ENCODE measurements at regions not wholly inside any gene's neighbourhood (a gene's known extent, or its start where the extent isn't known, plus 50 kb on each side); places are given as distances from the start of the nearest gene placed in this dataset.

GRCh38 chr2:76316691-76317090, 606.0 kb upstream of the GCFC2 start:
- H3K4me3 ChIP-seq (ENCODE audit: low read length) = no peak overlapping the region
- H3K27ac ChIP-seq (ENCODE audit: low read length) = no peak overlapping the region
- no peaks in the 10 kb centered on the region for H3K27me3 ChIP-seq (ENCODE audit: control insufficient read depth, insufficient read depth, low read length)
- peaks cover 5% of the 10 kb centered on the region for H3K4me1 ChIP-seq (ENCODE audit: control insufficient read depth, low read depth, low read length)
- H3K9me3 ChIP-seq (ENCODE audit: control insufficient read depth, low read depth, low read length) = no peaks in the 10 kb centered on the region
- H3K36me3 ChIP-seq (ENCODE audit: control insufficient read depth, low read depth, low read length) = no peaks in the 10 kb centered on the region
- no peak overlapping the region for H3K9ac ChIP-seq (ENCODE audit: low read length)

GRCh38 chr2:76314271-76315020, 603.7 kb upstream of the GCFC2 start:
- no peaks in the 10 kb centered on the region for H3K27me3 ChIP-seq (ENCODE audit: control insufficient read depth, insufficient read depth, low read length)
- no peak overlapping the region for H3K4me3 ChIP-seq (ENCODE audit: low read length)
- H3K27ac ChIP-seq (ENCODE audit: low read length) = no peak overlapping the region
- no peak overlapping the region for H3K9ac ChIP-seq (ENCODE audit: low read length)
- H3K4me1 ChIP-seq (ENCODE audit: control insufficient read depth, low read depth, low read length) = peaks cover 5% of the 10 kb centered on the region
- no peaks in the 10 kb centered on the region for H3K9me3 ChIP-seq (ENCODE audit: control insufficient read depth, low read depth, low read length)
- no peaks in the 10 kb centered on the region for H3K36me3 ChIP-seq (ENCODE audit: control insufficient read depth, low read depth, low read length)

DNA sequence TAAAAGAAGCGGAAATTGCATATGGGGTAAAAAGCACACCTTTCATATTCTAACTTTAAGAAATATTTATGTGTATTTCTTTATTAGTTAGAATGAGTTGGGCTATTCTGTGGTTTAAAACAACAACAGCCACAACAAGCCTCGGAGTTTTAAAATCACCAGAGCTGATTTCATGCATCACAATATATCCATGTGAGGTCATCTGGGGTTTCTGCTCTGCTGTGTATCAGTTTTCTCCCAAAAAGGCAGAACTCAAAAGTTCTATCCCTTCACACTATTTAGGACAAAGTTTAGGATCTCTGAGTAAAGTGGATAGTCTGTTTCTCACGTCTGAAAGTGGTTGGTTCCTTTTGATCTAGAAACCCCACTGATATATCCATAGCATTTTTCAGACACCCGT, 601.5 kb upstream of the GCFC2 start:
- H3K27me3 ChIP-seq (ENCODE audit: control insufficient read depth, insufficient read depth, low read length) = no peaks in the 10 kb centered on the region
- H3K27ac ChIP-seq (ENCODE audit: low read length) = no peak overlapping the region
- H3K9ac ChIP-seq (ENCODE audit: low read length) = no peak overlapping the region
- H3K36me3 ChIP-seq (ENCODE audit: control insufficient read depth, low read depth, low read length) = no peaks in the 10 kb centered on the region
- H3K4me1 ChIP-seq (ENCODE audit: control insufficient read depth, low read depth, low read length) = peaks cover 5% of the 10 kb centered on the region
- H3K4me3 ChIP-seq (ENCODE audit: low read length) = no peak overlapping the region
- H3K9me3 ChIP-seq (ENCODE audit: control insufficient read depth, low read depth, low read length) = no peaks in the 10 kb centered on the region

GRCh38 chr2:76311728-76312127, 601.0 kb upstream of the GCFC2 start:
- Histone ChIP-seq H3K27me3 (ENCODE audit: control insufficient read depth, insufficient read depth, low read length) (no peaks in the 10 kb centered on the region), H3K27ac (ENCODE audit: low read length) (no peak overlapping the region), H3K9me3 (ENCODE audit: control insufficient read depth, low read depth, low read length) (no peaks in the 10 kb centered on the region), H3K36me3 (ENCODE audit: control insufficient read depth, low read depth, low read length) (no peaks in the 10 kb centered on the region), H3K4me3 (ENCODE audit: low read length) (no peak overlapping the region), H3K4me1 (ENCODE audit: control insufficient read depth, low read depth, low read length) (peaks cover 5% of the 10 kb centered on the region), H3K9ac (ENCODE audit: low read length) (no peak overlapping the region)

- H3K9ac ChIP-seq (ENCODE audit: low read length) = no peak overlapping the region
- H3K27me3 ChIP-seq (ENCODE audit: control insufficient read depth, insufficient read depth, low read length) = no peaks in the 10 kb centered on the region
- H3K9me3 ChIP-seq (ENCODE audit: control insufficient read depth, low read depth, low read length) = no peaks in the 10 kb centered on the region
- no peaks in the 10 kb centered on the region for H3K36me3 ChIP-seq (ENCODE audit: control insufficient read depth, low read depth, low read length)
- H3K4me1 ChIP-seq (ENCODE audit: control insufficient read depth, low read depth, low read length) = peaks cover 5% of the 10 kb centered on the region
- no peak overlapping the region for H3K27ac ChIP-seq (ENCODE audit: low read length)
- H3K4me3 ChIP-seq (ENCODE audit: low read length) = no peak overlapping the region
Measured at GRCh38 chr2:76310894-76311633, 600.3 kb upstream of the GCFC2 start.

GRCh38 chr2:76307495-76307894, 596.8 kb upstream of the GCFC2 start:
- Histone ChIP-seq H3K27ac (ENCODE audit: low read length) (no peak overlapping the region), H3K27me3 (ENCODE audit: control insufficient read depth, insufficient read depth, low read length) (no peaks in the 10 kb centered on the region), H3K9me3 (ENCODE audit: control insufficient read depth, low read depth, low read length) (no peaks in the 10 kb centered on the region), H3K36me3 (ENCODE audit: control insufficient read depth, low read depth, low read length) (no peaks in the 10 kb centered on the region), H3K9ac (ENCODE audit: low read length) (no peak overlapping the region), H3K4me1 (ENCODE audit: control insufficient read depth, low read depth, low read length) (peaks cover 4% of the 10 kb centered on the region), H3K4me3 (ENCODE audit: low read length) (no peak overlapping the region)

GRCh38 chr2:76298041-76298440, 587.3 kb upstream of the GCFC2 start:
- no peak overlapping the region for H3K27ac ChIP-seq (ENCODE audit: low read length)
- H3K9me3 ChIP-seq (ENCODE audit: control insufficient read depth, low read depth, low read length) = no peaks in the 10 kb centered on the region
- no peaks in the 10 kb centered on the region for H3K27me3 ChIP-seq (ENCODE audit: control insufficient read depth, insufficient read depth, low read length)
- H3K4me3 ChIP-seq (ENCODE audit: low read length) = no peak overlapping the region
- H3K36me3 ChIP-seq (ENCODE audit: control insufficient read depth, low read depth, low read length) = no peaks in the 10 kb centered on the region
- H3K9ac ChIP-seq (ENCODE audit: low read length) = no peak overlapping the region
- H3K4me1 ChIP-seq (ENCODE audit: control insufficient read depth, low read depth, low read length) = no peaks in the 10 kb centered on the region

DNA sequence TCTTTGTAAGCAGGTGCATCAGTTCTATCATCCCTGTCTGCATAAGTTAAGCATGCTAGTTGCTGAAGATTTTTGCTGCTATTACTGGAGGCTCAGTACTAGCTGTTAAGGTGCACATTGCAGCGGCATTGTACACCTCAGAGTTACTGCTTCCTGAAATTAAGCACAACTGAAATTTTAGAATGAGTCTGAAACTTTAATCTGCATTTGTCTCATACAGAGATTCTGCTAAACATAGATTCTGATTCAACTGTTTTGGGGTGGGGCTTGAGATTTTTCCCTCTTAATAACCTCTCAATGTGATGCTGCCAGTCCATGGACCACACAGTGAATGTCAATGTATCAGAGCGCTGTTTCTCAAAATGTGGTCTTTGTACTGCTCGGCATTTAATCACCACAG, 585.7 kb upstream of the GCFC2 start:
- Histone ChIP-seq H3K27me3 (ENCODE audit: control insufficient read depth, insufficient read depth, low read length) (no peaks in the 10 kb centered on the region), H3K27ac (ENCODE audit: low read length) (no peak overlapping the region), H3K9me3 (ENCODE audit: control insufficient read depth, low read depth, low read length) (no peaks in the 10 kb centered on the region)

GRCh38 chr2:76295762-76296161, 585.0 kb upstream of the GCFC2 start:
- no peaks in the 10 kb centered on the region for H3K27me3 ChIP-seq (ENCODE audit: control insufficient read depth, insufficient read depth, low read length)
- H3K27ac ChIP-seq (ENCODE audit: low read length) = no peak overlapping the region
- no peaks in the 10 kb centered on the region for H3K4me1 ChIP-seq (ENCODE audit: control insufficient read depth, low read depth, low read length)
- no peaks in the 10 kb centered on the region for H3K36me3 ChIP-seq (ENCODE audit: control insufficient read depth, low read depth, low read length)
- no peaks in the 10 kb centered on the region for H3K9me3 ChIP-seq (ENCODE audit: control insufficient read depth, low read depth, low read length)
- H3K9ac ChIP-seq (ENCODE audit: low read length) = no peak overlapping the region
- H3K4me3 ChIP-seq (ENCODE audit: low read length) = no peak overlapping the region

More for the DNA sequence above, 585.7 kb upstream of the GCFC2 start:
- H3K36me3 ChIP-seq (ENCODE audit: control insufficient read depth, low read depth, low read length) = no peaks in the 10 kb centered on the region
- no peaks in the 10 kb centered on the region for H3K4me1 ChIP-seq (ENCODE audit: control insufficient read depth, low read depth, low read length)
- H3K4me3 ChIP-seq (ENCODE audit: low read length) = no peak overlapping the region
- no peak overlapping the region for H3K9ac ChIP-seq (ENCODE audit: low read length)

GRCh38 chr2:76288598-76288997, 577.9 kb upstream of the GCFC2 start:
- Histone ChIP-seq H3K27me3 (ENCODE audit: control insufficient read depth, insufficient read depth, low read length) (no peaks in the 10 kb centered on the region), H3K27ac (ENCODE audit: low read length) (no peak overlapping the region), H3K4me1 (ENCODE audit: control insufficient read depth, low read depth, low read length) (no peaks in the 10 kb centered on the region), H3K36me3 (ENCODE audit: control insufficient read depth, low read depth, low read length) (no peaks in the 10 kb centered on the region), H3K4me3 (ENCODE audit: low read length) (no peak overlapping the region), H3K9me3 (ENCODE audit: control insufficient read depth, low read depth, low read length) (no peaks in the 10 kb centered on the region), H3K9ac (ENCODE audit: low read length) (no peak overlapping the region)

GRCh38 chr2:76288146-76288545, 577.4 kb upstream of the GCFC2 start:
- Histone ChIP-seq H3K9me3 (ENCODE audit: control insufficient read depth, low read depth, low read length) (no peaks in the 10 kb centered on the region), H3K36me3 (ENCODE audit: control insufficient read depth, low read depth, low read length) (no peaks in the 10 kb centered on the region), H3K4me3 (ENCODE audit: low read length) (no peak overlapping the region), H3K27me3 (ENCODE audit: control insufficient read depth, insufficient read depth, low read length) (no peaks in the 10 kb centered on the region), H3K4me1 (ENCODE audit: control insufficient read depth, low read depth, low read length) (no peaks in the 10 kb centered on the region), H3K27ac (ENCODE audit: low read length) (no peak overlapping the region), H3K9ac (ENCODE audit: low read length) (no peak overlapping the region)

GRCh38 chr2:76283350-76283749, 572.6 kb upstream of the GCFC2 start:
- Histone ChIP-seq H3K27me3 (ENCODE audit: control insufficient read depth, insufficient read depth, low read length) (no peaks in the 10 kb centered on the region), H3K36me3 (ENCODE audit: control insufficient read depth, low read depth, low read length) (no peaks in the 10 kb centered on the region), H3K9ac (ENCODE audit: low read length) (no peak overlapping the region), H3K4me1 (ENCODE audit: control insufficient read depth, low read depth, low read length) (peaks cover 9% of the 10 kb centered on the region), H3K9me3 (ENCODE audit: control insufficient read depth, low read depth, low read length) (no peaks in the 10 kb centered on the region), H3K4me3 (ENCODE audit: low read length) (no peak overlapping the region), H3K27ac (ENCODE audit: low read length) (no peak overlapping the region)

All from iPS-18a (cell line).